ENCODE measurements at regions not wholly inside any gene's neighbourhood (a gene's known extent, or its start where the extent isn't known, plus 50 kb on each side); places are given as distances from the start of the nearest gene placed in this dataset.
"Not testable (repeated sequence)": the region's sequence is repeated elsewhere in the genome, so short reads cannot be mapped to it uniquely, and the experiment has no call there.

- no peaks in the 10 kb centered on the region for H3K9me3 Mint-ChIP-seq (ENCODE audit: unreplicated experiment)
- H3K27me3 ChIP-seq (replicated peaks; ENCODE audit: control insufficient read depth, insufficient read depth, low read length), result no peaks in the 10 kb centered on the region
- peak in 1 of 2 experiments; percentile 15 for DNase-seq
- no peaks in the 10 kb centered on the region for H3K4me1 Mint-ChIP-seq (ENCODE audit: low read depth, unreplicated experiment)
- no peak for TF ChIP-seq CTCF (IDR thresholded peaks at IDR 0.05; ENCODE audit: insufficient read depth in 1 of 2, low read depth in 1 of 2, low read length in 1 of 2, severe bottlenecking in 1 of 2, unreplicated experiment in 1 of 2)
- BruUV-seq (replicated peaks), result no TSS peak
- no peaks in the 10 kb centered on the region for H3K27me3 Mint-ChIP-seq (ENCODE audit: insufficient read depth, unreplicated experiment)
- peaks cover 8% of the 10 kb centered on the region for H3K4me1 ChIP-seq
- H3K27ac Mint-ChIP-seq (ENCODE audit: unreplicated experiment), result peak overlapping the region; percentile 11
- H3K4me3 Mint-ChIP-seq (ENCODE audit: unreplicated experiment), result no peak overlapping the region
- ChIA-PET POLR2A (no interaction called here), CTCF (no interaction called here)
- no peak overlapping the region for H3K4me3 ChIP-seq (ENCODE audit: low read depth, low read length)
- intact Hi-C loops (cut with micrococcal nuclease; ENCODE audit: unreplicated experiment), result no loop called here
- H3K9me3 ChIP-seq, result no peaks in the 10 kb centered on the region
- H3K36me3 Mint-ChIP-seq (ENCODE audit: insufficient read depth, unreplicated experiment), result no peaks in the 10 kb centered on the region
- no peaks in the 10 kb centered on the region for H3K36me3 ChIP-seq (ENCODE audit: control insufficient read depth, insufficient read depth, low read length)
These were observed 439.0 kb upstream of the ADAMTS9 start for GRCh38 chr3:65126527-65127410.

- BruUV-seq (replicated peaks); H3K4me1 ChIP-seq; H3K27ac Mint-ChIP-seq (ENCODE audit: unreplicated experiment); POLR2A ChIA-PET; H3K27me3 Mint-ChIP-seq (ENCODE audit: insufficient read depth, unreplicated experiment); DNase-seq; H3K4me3 ChIP-seq (ENCODE audit: low read depth, low read length); H3K4me3 Mint-ChIP-seq (ENCODE audit: unreplicated experiment); H3K4me1 Mint-ChIP-seq (ENCODE audit: low read depth, unreplicated experiment); H3K9me3 ChIP-seq; H3K36me3 Mint-ChIP-seq (ENCODE audit: insufficient read depth, unreplicated experiment); intact Hi-C loops (cut with micrococcal nuclease; ENCODE audit: unreplicated experiment); H3K36me3 ChIP-seq (ENCODE audit: control insufficient read depth, insufficient read depth, low read length); CTCF ChIA-PET; H3K27me3 ChIP-seq (replicated peaks; ENCODE audit: control insufficient read depth, insufficient read depth, low read length): not testable (repeated sequence)
- peaks cover 14% of the 10 kb centered on the region for H3K9me3 Mint-ChIP-seq (ENCODE audit: unreplicated experiment)
These were observed 432.4 kb upstream of the ADAMTS9 start for GRCh38 chr3:65120156-65120555.

- no peaks in the 10 kb centered on the region for H3K27me3 ChIP-seq (replicated peaks; ENCODE audit: control insufficient read depth, insufficient read depth, low read length)
- H3K9me3 ChIP-seq, result peaks cover 7% of the 10 kb centered on the region; the same call in 1 of the 2 replicates
- H3K4me3 ChIP-seq (ENCODE audit: low read depth, low read length), result no peak overlapping the region
- H3K36me3 Mint-ChIP-seq (ENCODE audit: insufficient read depth, unreplicated experiment), result no peaks in the 10 kb centered on the region
- peaks cover 14% of the 10 kb centered on the region for H3K9me3 Mint-ChIP-seq (ENCODE audit: unreplicated experiment)
- H3K4me1 ChIP-seq, result no peaks in the 10 kb centered on the region
- H3K27ac Mint-ChIP-seq (ENCODE audit: unreplicated experiment), result no peak overlapping the region
- no peak for DNase-seq
- no TSS peak for BruUV-seq (replicated peaks)
- H3K36me3 ChIP-seq (ENCODE audit: control insufficient read depth, insufficient read depth, low read length), result no peaks in the 10 kb centered on the region
- H3K4me1 Mint-ChIP-seq (ENCODE audit: low read depth, unreplicated experiment), result no peaks in the 10 kb centered on the region
- intact Hi-C loops (cut with micrococcal nuclease; ENCODE audit: unreplicated experiment), result no loop called here
- no peaks in the 10 kb centered on the region for H3K27me3 Mint-ChIP-seq (ENCODE audit: insufficient read depth, unreplicated experiment)
- no peak for TF ChIP-seq CTCF (IDR thresholded peaks at IDR 0.05; ENCODE audit: insufficient read depth in 1 of 2, low read depth in 1 of 2, low read length in 1 of 2, severe bottlenecking in 1 of 2, unreplicated experiment in 1 of 2)
- ChIA-PET CTCF (no interaction called here), POLR2A (no interaction called here)
- H3K4me3 Mint-ChIP-seq (ENCODE audit: unreplicated experiment), result no peak overlapping the region
These were observed 431.2 kb upstream of the ADAMTS9 start for GRCh38 chr3:65118912-65119499.

Data from Caco-2 (cell line).